K562 (cell line): ENCODE measurements at regions not wholly inside any gene's neighbourhood (a gene's known extent, or its start where the extent isn't known, plus 50 kb on each side); places are given as distances from the start of the nearest gene placed in this dataset.

Experiments
- ATAC-seq: fragments of 200-7000 bp; cut with Tn5 transposase; 3 replicates; pipeline ENCODE4 v1.9.1; 2020; ENCODE audit warnings: moderate library complexity
- BruUV-seq: library from RNA; stranded (reverse); fragments of 400-500 nt; replicated peaks from 2 replicates; lab custom pipeline; 2021; lab: Mats Ljungman, UMichigan
- CTCF ChIA-PET: fragments of 300-600 bp; formaldehyde crosslinking; extraction: SDS; loops from one replicate; lab custom pipeline; 2021; ENCODE audit warnings: low intra/inter-chr PET ratio; lab: Yijun Ruan, JAX
- POLR2A ChIA-PET: fragments of 300-600, 350-650 bp; sonication (Branson Sonifier 250); formaldehyde crosslinking; extraction: SDS; loops from one replicate; lab custom pipeline; 2021; ENCODE audit warnings: antibody characterized with exemption, inconsistent platforms; lab: Yijun Ruan, JAX
- DNase-seq, 4 experiments: peaks; one replicate each; pipeline versions ENCODE4 v3.0.0 to v3.0.0-alpha.2; 2011 to 2018; ENCODE audit warnings: low spot score in 3 of 4, mixed read lengths in 3 of 4; ENCODE audit errors: extremely low read depth in 1 of 4
- FAIRE-seq: peaks from 2 replicates; lab custom pipeline; 2011; peaks lifted over from hg19 to GRCh38; lab: Jason Lieb, UNC
- H2AFZ ChIP-seq: 2 replicates; pipeline ENCODE4 v1.6.0; 2011; ENCODE audit warnings: low read depth, low read length, control low read depth, inconsistent platforms
- H3K27ac ChIP-seq: fragments of 200-600 bp; 3 replicates; pipeline ENCODE4 v1.8.0; 2011; ENCODE audit warnings: low read depth, mild to moderate bottlenecking, control low read depth, inconsistent platforms, low read length, moderate library complexity, mixed read lengths; ENCODE audit errors: extremely low read depth
- H3K27me3 ChIP-seq, 2 experiments: fragments of 300-600 bp in 1 of 2; 2 replicates in 1 of 2; 3 replicates in 1 of 2; pipeline versions ENCODE4 v1.6.0 to v1.8.0; 2011; ENCODE audit warnings: inconsistent platforms in 2 of 2, low read length in 2 of 2, mild to moderate bottlenecking in 1 of 2, mixed read lengths in 1 of 2, moderate library complexity in 1 of 2; ENCODE audit not compliant: control insufficient read depth in 2 of 2, insufficient read depth in 2 of 2
- H3K36me3 ChIP-seq: fragments of 300-600 bp; 3 replicates; pipeline ENCODE4 v1.8.0; 2011; ENCODE audit warnings: mild to moderate bottlenecking, low read length, inconsistent platforms; ENCODE audit not compliant: control insufficient read depth, insufficient read depth
- H3K4me1 ChIP-seq, 2 experiments: fragments of 200-600 bp in 1 of 2; replicated peaks in 1 of 2; 2 replicates in 1 of 2; 3 replicates in 1 of 2; pipeline versions ENCODE4 v1.5.1 to v1.8.0; 2011; ENCODE audit warnings: inconsistent platforms in 2 of 2, low read length in 2 of 2, mild to moderate bottlenecking in 1 of 2, mixed read lengths in 1 of 2, moderate library complexity in 1 of 2; ENCODE audit not compliant: control insufficient read depth in 2 of 2, insufficient read depth in 2 of 2
- H3K4me2 ChIP-seq: 2 replicates; pipeline ENCODE4 v1.6.1; 2011; ENCODE audit warnings: low read length, control low read depth, inconsistent platforms, mixed read lengths; ENCODE audit not compliant: insufficient read depth
- H3K4me3 ChIP-seq: fragments of 200-600 bp; sonication (generic), shearing (Covaris generic); 2 replicates; pipeline ENCODE4 v1.5.1; 2016; ENCODE audit warnings: control low read depth, inconsistent platforms
- H3K79me2 ChIP-seq: fragments of 200-600 bp; 3 replicates; pipeline ENCODE4 v1.8.0; 2011; ENCODE audit warnings: low read length, inconsistent platforms; ENCODE audit not compliant: control insufficient read depth, insufficient read depth
- H3K9ac ChIP-seq, 2 experiments: 2 replicates each; pipeline versions ENCODE4 v1.6.0 to v1.6.1; 2011; ENCODE audit warnings: low read depth in 2 of 2, low read length in 2 of 2, control low read depth in 1 of 2, inconsistent platforms in 1 of 2, mild to moderate bottlenecking in 1 of 2, mixed read lengths in 1 of 2; ENCODE audit not compliant: insufficient read depth in 1 of 2
- H3K9me1 ChIP-seq: one replicate; pipeline ENCODE4 v1.6.0; 2011; ENCODE audit warnings: inconsistent platforms, mild to moderate bottlenecking, low read length, moderate library complexity; ENCODE audit not compliant: control insufficient read depth, insufficient read depth
- H3K9me3 ChIP-seq: replicated peaks from 2 replicates; pipeline ENCODE4 v1.5.1; 2011; ENCODE audit warnings: low read depth, low read length, inconsistent platforms; ENCODE audit not compliant: control insufficient read depth, insufficient read depth
- H4K20me1 ChIP-seq: replicated peaks from 2 replicates; pipeline ENCODE4 v1.6.1; 2011; ENCODE audit warnings: low read length, inconsistent platforms, mixed read lengths; ENCODE audit not compliant: control insufficient read depth, insufficient read depth
- ARID4B ChIP-seq: sonication (generic); formaldehyde crosslinking; IDR thresholded peaks from 2 replicates; pipeline ENCODE4 v1.8.0; 2022; ENCODE audit warnings: mild to moderate bottlenecking, missing genetic modification reagents
- CTCF ChIP-seq, 3 experiments: IDR thresholded peaks in 2 of 3; conservative IDR thresholded peaks in 1 of 3; 2 replicates each; pipeline ENCODE4 v1.5.1; 2011 to 2012; ENCODE audit warnings: low read length in 3 of 3, mild to moderate bottlenecking in 3 of 3, control low read depth in 2 of 3, improper control_type of control experiment in 1 of 3, inconsistent platforms in 1 of 3, low read depth in 1 of 3, mixed read lengths in 1 of 3, moderate library complexity in 1 of 3; ENCODE audit not compliant: insufficient read depth in 2 of 3
- FOXO4 ChIP-seq: fragments of 450-650 bp; formaldehyde crosslinking; IDR thresholded peaks from 2 replicates; pipeline ENCODE4 v1.4.0; 2020; ENCODE audit warnings: mild to moderate bottlenecking, moderate library complexity
- MBD1 ChIP-seq: fragments of 250-450 bp; sonication (Bioruptor Pico); IDR thresholded peaks from 2 replicates; pipeline ENCODE4 v1.8.0; 2022; ENCODE audit warnings: inconsistent platforms
- RBBP5 ChIP-seq: fragments of 200-600 bp; sonication (generic); IDR thresholded peaks from 2 replicates; pipeline ENCODE4 v1.6.1; 2012; ENCODE audit warnings: borderline replicate concordance, mild to moderate bottlenecking, low read length, control low read depth, inconsistent platforms; ENCODE audit not compliant: insufficient read depth, poor library complexity, severe bottlenecking
- TEAD1 ChIP-seq, 2 experiments: fragments of 450-650 bp in 1 of 2; sonication (generic) in 1 of 2; formaldehyde crosslinking; IDR thresholded peaks; 2 replicates each; pipeline versions ENCODE4 v1.4.0 to v1.8.0; 2020 to 2022; ENCODE audit warnings: mild to moderate bottlenecking in 2 of 2, missing genetic modification reagents in 1 of 2
- WGBS: fragments of 100-300 bp; shearing (Covaris generic); methylation state at CpG from one replicate; pipeline ENCODE4 v1.1.6; 2016; ENCODE audit warnings: low coverage, mixed read lengths; ENCODE audit not compliant: insufficient coverage; ENCODE audit errors: missing lambda C conversion rate; 5-methylcytosine and 5-hydroxymethylcytosine counted together
- in situ Hi-C: fragments of 300-500 bp; cut with MboI; formaldehyde crosslinking; loops from 4 replicates; pipeline ENCODE4 v1.15.0; 2018; ENCODE audit warnings: inconsistent platforms, mixed read lengths
- intact Hi-C: fragments of 100-400 bp; cut with micrococcal nuclease; formaldehyde crosslinking; loops from 2 replicates; pipeline ENCODE4 v1.14.2; 2022

GRCh38 chr6:25171301-25171700 lies 107.9 kb upstream of the CARMIL1 start:
- no TSS peak for BruUV-seq
- DNase-seq (no peak), FAIRE-seq (no peak), ATAC-seq (no peak)
- Histone ChIP-seq H2AFZ (no peak overlapping the region), H3K36me3 (no peaks in the 10 kb centered on the region), H3K9me1 (no peaks in the 10 kb centered on the region), H3K79me2 (no peaks in the 10 kb centered on the region), H3K4me2 (no peak overlapping the region), H3K4me1 (no peaks in the 10 kb centered on the region), H4K20me1 (no peaks in the 10 kb centered on the region), H3K27me3 (no peaks in the 10 kb centered on the region), H3K9me3 (no peaks in the 10 kb centered on the region), H3K9ac (no peak overlapping the region), H3K4me3 (no peak overlapping the region), H3K27ac (no peak overlapping the region)
- 0% methylated on average over 1 of the region's 1 CpG for WGBS
- intact Hi-C loops (no loop called here), in situ Hi-C loops (no loop called here)
- ChIA-PET CTCF (no interaction called here), POLR2A (interaction anchor here (0.6 kb wide), 1 partner anchor 23 kb away, joined by 3 read pairs; no protein-coding TSS in a partner anchor)
- TF ChIP-seq CTCF (IDR thresholded peaks at IDR 0.05 in 2 of 3, conservative IDR thresholded peaks at IDR 0.05 in 1 of 3; ENCODE audit: insufficient read depth in 2 of 3, low read depth in 1 of 3, low read length in 3 of 3) = no peak
- TF ChIP-seq MBD1 (CRISPR knock-in tag) = no peak
- TF ChIP-seq FOXO4 (CRISPR knock-in tag) = no peak
- no peak for TF ChIP-seq RBBP5
- no peak for TF ChIP-seq TEAD1 (CRISPR knock-in tag; IDR thresholded peaks at IDR 0.05)
- no peak for TF ChIP-seq ARID4B (CRISPR knock-in tag)
